ENCODE measurements at regions not wholly inside any gene's neighbourhood (a gene's known extent, or its start where the extent isn't known, plus 50 kb on each side); places are given as distances from the start of the nearest gene placed in this dataset.
"Not testable (repeated sequence)": the region's sequence is repeated elsewhere in the genome, so short reads cannot be mapped to it uniquely, and the experiment has no call there.

DNA sequence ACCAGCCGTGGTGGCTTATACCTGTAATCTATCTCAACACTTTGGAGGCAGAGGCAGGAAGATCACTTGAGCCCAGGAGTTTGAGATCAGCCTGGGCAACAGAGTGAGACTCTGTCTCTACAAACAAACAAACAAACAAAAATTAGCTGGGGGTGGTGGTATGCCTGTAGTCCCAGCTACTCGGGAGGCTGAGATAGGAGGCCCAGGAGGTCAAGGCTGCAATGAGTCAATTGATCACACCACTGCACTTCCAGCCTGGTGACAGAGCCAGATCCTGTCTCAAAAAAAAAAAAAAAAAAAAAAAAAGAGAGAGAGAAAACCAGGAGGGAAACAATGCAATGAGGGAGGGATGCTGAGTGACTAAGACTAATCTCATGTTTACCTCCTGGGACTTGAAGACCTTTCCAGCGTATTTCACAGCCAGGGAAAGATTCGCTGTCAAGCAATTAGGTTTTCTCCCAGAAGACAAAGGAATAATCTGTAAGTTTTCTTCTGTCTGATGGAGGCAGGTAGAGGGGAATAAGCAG, 51.1 kb upstream of the MIER3 start:
- DNase-seq = no peak
- Histone ChIP-seq H3K9me3 (ENCODE audit: control insufficient read depth, low read length) (no peaks in the 10 kb centered on the region), H3K4me1 (ENCODE audit: control insufficient read depth, insufficient read depth, low read length, poor library complexity, severe bottlenecking) (no peaks in the 10 kb centered on the region), H3K36me3 (ENCODE audit: control insufficient read depth, insufficient read depth, low read length) (no peaks in the 10 kb centered on the region), H3K27me3 (replicated peaks; ENCODE audit: control insufficient read depth, insufficient read depth, low read length, poor library complexity, severe bottlenecking) (peaks cover 4% of the 10 kb centered on the region), H3K4me3 (ENCODE audit: insufficient read depth, low read depth, low read length, poor library complexity, severe bottlenecking) (no peak overlapping the region), H3K27ac (ENCODE audit: insufficient read depth, low read length, poor library complexity, severe bottlenecking) (no peak overlapping the region)

DNA sequence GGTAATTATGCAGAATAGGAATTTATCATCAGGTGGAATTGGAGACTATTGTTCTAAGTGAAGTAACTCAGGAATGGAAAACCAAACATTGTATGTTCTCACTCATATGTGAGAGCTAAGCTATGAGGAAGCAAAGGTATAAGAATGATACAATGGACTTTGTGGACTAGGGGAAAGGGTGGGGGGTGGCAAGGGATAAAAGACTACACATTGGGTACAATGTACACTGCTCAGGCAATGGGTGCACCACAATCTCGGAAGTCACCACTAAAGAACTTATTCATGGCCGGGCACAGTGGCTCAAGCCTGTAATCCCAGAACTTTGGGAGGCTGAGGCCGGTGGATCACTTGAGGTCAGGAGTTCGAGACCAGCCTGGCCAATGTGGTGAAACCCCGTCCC, 51.6 kb upstream of the MIER3 start:
- not testable (repeated sequence) for H3K9me3 ChIP-seq (ENCODE audit: control insufficient read depth, low read length); H3K4me3 ChIP-seq (ENCODE audit: insufficient read depth, low read depth, low read length, poor library complexity, severe bottlenecking); H3K27ac ChIP-seq (ENCODE audit: insufficient read depth, low read length, poor library complexity, severe bottlenecking); H3K4me1 ChIP-seq (ENCODE audit: control insufficient read depth, insufficient read depth, low read length, poor library complexity, severe bottlenecking); H3K36me3 ChIP-seq (ENCODE audit: control insufficient read depth, insufficient read depth, low read length); H3K27me3 ChIP-seq (replicated peaks; ENCODE audit: control insufficient read depth, insufficient read depth, low read length, poor library complexity, severe bottlenecking); DNase-seq

DNA sequence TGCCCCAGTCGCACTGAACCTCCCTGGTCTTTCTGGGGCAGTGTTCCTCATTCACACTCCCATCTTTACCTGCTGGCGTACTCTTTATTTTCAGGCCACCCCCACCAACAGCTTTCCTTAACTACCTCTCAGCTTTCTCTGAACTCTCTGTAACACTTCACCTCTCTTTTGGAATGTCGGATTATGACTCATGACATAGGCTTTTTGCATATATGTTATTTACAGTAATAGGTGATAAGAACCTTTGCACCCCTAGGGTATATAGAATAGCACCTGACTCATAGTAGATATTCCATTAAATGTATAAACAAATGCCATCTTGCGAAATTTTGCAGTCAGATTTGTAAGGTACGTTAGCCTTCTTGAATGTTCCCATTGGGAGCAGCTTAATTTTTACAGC, 52.9 kb upstream of the MIER3 start:
- no peaks in the 10 kb centered on the region for H3K4me1 ChIP-seq (ENCODE audit: control insufficient read depth, insufficient read depth, low read length, poor library complexity, severe bottlenecking)
- peaks cover 4% of the 10 kb centered on the region for H3K27me3 ChIP-seq (replicated peaks; ENCODE audit: control insufficient read depth, insufficient read depth, low read length, poor library complexity, severe bottlenecking)
- H3K9me3 ChIP-seq (ENCODE audit: control insufficient read depth, low read length) = no peaks in the 10 kb centered on the region
- no peaks in the 10 kb centered on the region for H3K36me3 ChIP-seq (ENCODE audit: control insufficient read depth, insufficient read depth, low read length)
- no peak overlapping the region for H3K27ac ChIP-seq (ENCODE audit: insufficient read depth, low read length, poor library complexity, severe bottlenecking)
- H3K4me3 ChIP-seq (ENCODE audit: insufficient read depth, low read depth, low read length, poor library complexity, severe bottlenecking) = no peak overlapping the region
- DNase-seq = no peak

DNA sequence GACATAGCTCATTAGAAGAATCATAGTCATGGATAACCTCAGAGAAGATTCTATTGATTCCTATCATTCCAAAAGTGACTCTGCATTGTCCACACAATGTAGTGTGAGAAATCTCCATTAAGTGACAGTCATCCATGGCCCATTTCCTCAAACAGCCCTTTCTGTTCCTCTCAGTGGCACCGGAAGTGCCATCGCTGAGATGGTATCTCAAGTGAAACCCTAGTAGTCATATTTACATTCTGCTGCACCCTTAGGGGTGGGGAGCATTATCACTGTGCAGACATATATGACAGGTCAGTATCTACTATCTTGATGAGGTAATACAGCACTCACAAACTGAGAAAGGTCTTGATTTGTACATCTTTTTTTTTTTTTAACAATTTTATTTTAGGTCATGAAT, 55.4 kb upstream of the MIER3 start:
- no peak overlapping the region for H3K4me3 ChIP-seq (ENCODE audit: insufficient read depth, low read depth, low read length, poor library complexity, severe bottlenecking)
- H3K27me3 ChIP-seq (replicated peaks; ENCODE audit: control insufficient read depth, insufficient read depth, low read length, poor library complexity, severe bottlenecking) = peaks cover 4% of the 10 kb centered on the region
- H3K9me3 ChIP-seq (ENCODE audit: control insufficient read depth, low read length) = no peaks in the 10 kb centered on the region
- H3K27ac ChIP-seq (ENCODE audit: insufficient read depth, low read length, poor library complexity, severe bottlenecking) = no peak overlapping the region
- no peak for DNase-seq
- no peaks in the 10 kb centered on the region for H3K4me1 ChIP-seq (ENCODE audit: control insufficient read depth, insufficient read depth, low read length, poor library complexity, severe bottlenecking)
- no peaks in the 10 kb centered on the region for H3K36me3 ChIP-seq (ENCODE audit: control insufficient read depth, insufficient read depth, low read length)

- H3K9me3 ChIP-seq (ENCODE audit: control insufficient read depth, low read length) = no peaks in the 10 kb centered on the region
- H3K4me1 ChIP-seq (ENCODE audit: control insufficient read depth, insufficient read depth, low read length, poor library complexity, severe bottlenecking) = no peaks in the 10 kb centered on the region
- H3K36me3 ChIP-seq (ENCODE audit: control insufficient read depth, insufficient read depth, low read length) = no peaks in the 10 kb centered on the region
- DNase-seq = no peak
- no peaks in the 10 kb centered on the region for H3K27me3 ChIP-seq (replicated peaks; ENCODE audit: control insufficient read depth, insufficient read depth, low read length, poor library complexity, severe bottlenecking)
- no peak overlapping the region for H3K27ac ChIP-seq (ENCODE audit: insufficient read depth, low read length, poor library complexity, severe bottlenecking)
- H3K4me3 ChIP-seq (ENCODE audit: insufficient read depth, low read depth, low read length, poor library complexity, severe bottlenecking) = no peak overlapping the region
Observed at GRCh38 chr5:57009811-57010210, 57.9 kb upstream of the MIER3 start.

DNA sequence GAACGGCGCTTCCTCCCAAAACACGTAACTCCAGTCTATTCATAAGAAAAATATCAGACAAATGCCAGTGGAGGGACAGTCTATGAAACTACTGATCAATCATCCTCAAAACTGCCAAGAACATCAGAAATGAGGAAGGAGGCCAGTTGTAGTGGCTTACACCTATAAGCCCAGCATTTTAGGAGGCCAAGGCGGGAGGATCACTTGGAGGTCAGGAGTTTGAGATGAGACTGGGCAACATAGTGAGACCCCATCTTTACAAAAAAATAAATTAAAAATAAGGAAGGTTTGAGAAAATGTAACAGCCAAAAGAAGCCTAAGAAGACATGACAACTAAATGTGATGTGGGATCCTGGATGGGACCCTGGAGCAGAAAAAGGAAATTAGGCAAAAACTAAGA, 58.9 kb upstream of the MIER3 start:
- Histone ChIP-seq H3K36me3 (ENCODE audit: control insufficient read depth, insufficient read depth, low read length) (no peaks in the 10 kb centered on the region), H3K27ac (ENCODE audit: insufficient read depth, low read length, poor library complexity, severe bottlenecking) (no peak overlapping the region), H3K9me3 (ENCODE audit: control insufficient read depth, low read length) (no peaks in the 10 kb centered on the region), H3K4me1 (ENCODE audit: control insufficient read depth, insufficient read depth, low read length, poor library complexity, severe bottlenecking) (no peaks in the 10 kb centered on the region), H3K4me3 (ENCODE audit: insufficient read depth, low read depth, low read length, poor library complexity, severe bottlenecking) (no peak overlapping the region), H3K27me3 (replicated peaks; ENCODE audit: control insufficient read depth, insufficient read depth, low read length, poor library complexity, severe bottlenecking) (no peaks in the 10 kb centered on the region)
- DNase-seq = no peak

DNA sequence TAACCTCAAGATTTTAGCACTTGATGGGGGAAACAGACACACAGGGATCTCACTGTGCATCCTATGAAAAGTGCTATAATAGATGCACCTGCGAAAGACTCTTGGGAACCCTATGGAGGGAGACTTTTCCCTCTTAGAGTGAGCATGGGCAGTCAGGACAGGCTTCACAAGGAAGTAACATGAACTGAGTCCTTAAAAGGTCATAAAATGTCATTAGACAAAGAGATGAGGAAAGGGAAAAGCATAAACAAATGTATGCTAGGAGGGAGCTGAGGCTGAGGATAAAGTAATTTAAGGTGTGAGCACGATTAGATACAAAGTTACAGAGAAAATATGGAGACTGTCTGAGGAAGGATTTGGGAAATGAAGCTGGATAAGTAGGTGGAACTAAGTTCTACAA, 60.6 kb upstream of the MIER3 start:
- H3K36me3 ChIP-seq (ENCODE audit: control insufficient read depth, insufficient read depth, low read length) = no peaks in the 10 kb centered on the region
- H3K9me3 ChIP-seq (ENCODE audit: control insufficient read depth, low read length) = no peaks in the 10 kb centered on the region
- no peak for DNase-seq
- H3K4me1 ChIP-seq (ENCODE audit: control insufficient read depth, insufficient read depth, low read length, poor library complexity, severe bottlenecking) = no peaks in the 10 kb centered on the region
- H3K27me3 ChIP-seq (replicated peaks; ENCODE audit: control insufficient read depth, insufficient read depth, low read length, poor library complexity, severe bottlenecking) = no peaks in the 10 kb centered on the region
- H3K4me3 ChIP-seq (ENCODE audit: insufficient read depth, low read depth, low read length, poor library complexity, severe bottlenecking) = no peak overlapping the region
- no peak overlapping the region for H3K27ac ChIP-seq (ENCODE audit: insufficient read depth, low read length, poor library complexity, severe bottlenecking)

GRCh38 chr5:57025961-57026360, 74.0 kb upstream of the MIER3 start:
- no peaks in the 10 kb centered on the region for H3K36me3 ChIP-seq (ENCODE audit: control insufficient read depth, insufficient read depth, low read length)
- no peak overlapping the region for H3K4me3 ChIP-seq (ENCODE audit: insufficient read depth, low read depth, low read length, poor library complexity, severe bottlenecking)
- DNase-seq = no peak
- no peaks in the 10 kb centered on the region for H3K9me3 ChIP-seq (ENCODE audit: control insufficient read depth, low read length)
- H3K27me3 ChIP-seq (replicated peaks; ENCODE audit: control insufficient read depth, insufficient read depth, low read length, poor library complexity, severe bottlenecking) = no peaks in the 10 kb centered on the region
- no peaks in the 10 kb centered on the region for H3K4me1 ChIP-seq (ENCODE audit: control insufficient read depth, insufficient read depth, low read length, poor library complexity, severe bottlenecking)
- no peak overlapping the region for H3K27ac ChIP-seq (ENCODE audit: insufficient read depth, low read length, poor library complexity, severe bottlenecking)

- Histone ChIP-seq H3K27ac (ENCODE audit: insufficient read depth, low read length, poor library complexity, severe bottlenecking) (no peak overlapping the region), H3K27me3 (replicated peaks; ENCODE audit: control insufficient read depth, insufficient read depth, low read length, poor library complexity, severe bottlenecking) (no peaks in the 10 kb centered on the region), H3K36me3 (ENCODE audit: control insufficient read depth, insufficient read depth, low read length) (no peaks in the 10 kb centered on the region), H3K4me1 (ENCODE audit: control insufficient read depth, insufficient read depth, low read length, poor library complexity, severe bottlenecking) (no peaks in the 10 kb centered on the region), H3K9me3 (ENCODE audit: control insufficient read depth, low read length) (no peaks in the 10 kb centered on the region), H3K4me3 (ENCODE audit: insufficient read depth, low read depth, low read length, poor library complexity, severe bottlenecking) (no peak overlapping the region)
- DNase-seq = no peak
Observed at GRCh38 chr5:57028161-57028560, 76.2 kb upstream of the MIER3 start.

- DNase-seq = no peak
- Histone ChIP-seq H3K4me1 (ENCODE audit: control insufficient read depth, insufficient read depth, low read length, poor library complexity, severe bottlenecking) (no peaks in the 10 kb centered on the region), H3K4me3 (ENCODE audit: insufficient read depth, low read depth, low read length, poor library complexity, severe bottlenecking) (no peak overlapping the region), H3K36me3 (ENCODE audit: control insufficient read depth, insufficient read depth, low read length) (no peaks in the 10 kb centered on the region), H3K27ac (ENCODE audit: insufficient read depth, low read length, poor library complexity, severe bottlenecking) (no peak overlapping the region), H3K27me3 (replicated peaks; ENCODE audit: control insufficient read depth, insufficient read depth, low read length, poor library complexity, severe bottlenecking) (no peaks in the 10 kb centered on the region), H3K9me3 (ENCODE audit: control insufficient read depth, low read length) (no peaks in the 10 kb centered on the region)
Observed at GRCh38 chr5:57032151-57032551, 80.2 kb upstream of the MIER3 start.

DNA sequence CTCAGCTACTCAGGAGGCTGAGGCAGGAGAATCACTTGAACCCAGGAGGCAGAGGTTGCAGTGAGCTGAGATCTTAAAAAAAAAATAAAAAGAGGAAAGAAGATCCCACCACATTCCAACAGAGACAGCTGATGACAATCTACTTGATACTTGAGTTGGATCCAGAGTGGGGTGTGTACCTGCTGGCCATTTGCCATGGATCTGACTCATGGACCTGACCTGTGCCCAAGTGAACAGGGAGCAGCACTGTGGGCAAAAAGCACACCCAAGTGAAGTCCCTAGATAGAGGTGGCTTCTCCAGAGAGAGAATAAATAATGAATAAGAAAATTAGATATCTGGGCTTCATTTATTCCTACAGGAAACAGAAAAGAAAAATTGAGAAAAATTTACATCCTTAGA, 81.2 kb upstream of the MIER3 start:
- Histone ChIP-seq H3K27me3 (replicated peaks; ENCODE audit: control insufficient read depth, insufficient read depth, low read length, poor library complexity, severe bottlenecking) (no peaks in the 10 kb centered on the region), H3K36me3 (ENCODE audit: control insufficient read depth, insufficient read depth, low read length) (no peaks in the 10 kb centered on the region), H3K4me3 (ENCODE audit: insufficient read depth, low read depth, low read length, poor library complexity, severe bottlenecking) (no peak overlapping the region), H3K4me1 (ENCODE audit: control insufficient read depth, insufficient read depth, low read length, poor library complexity, severe bottlenecking) (no peaks in the 10 kb centered on the region), H3K9me3 (ENCODE audit: control insufficient read depth, low read length) (no peaks in the 10 kb centered on the region), H3K27ac (ENCODE audit: insufficient read depth, low read length, poor library complexity, severe bottlenecking) (no peak overlapping the region)
- DNase-seq = no peak
